ENCODE measurements at regions not wholly inside any gene's neighbourhood (a gene's known extent, or its start where the extent isn't known, plus 50 kb on each side); places are given as distances from the start of the nearest gene placed in this dataset.

DNA sequence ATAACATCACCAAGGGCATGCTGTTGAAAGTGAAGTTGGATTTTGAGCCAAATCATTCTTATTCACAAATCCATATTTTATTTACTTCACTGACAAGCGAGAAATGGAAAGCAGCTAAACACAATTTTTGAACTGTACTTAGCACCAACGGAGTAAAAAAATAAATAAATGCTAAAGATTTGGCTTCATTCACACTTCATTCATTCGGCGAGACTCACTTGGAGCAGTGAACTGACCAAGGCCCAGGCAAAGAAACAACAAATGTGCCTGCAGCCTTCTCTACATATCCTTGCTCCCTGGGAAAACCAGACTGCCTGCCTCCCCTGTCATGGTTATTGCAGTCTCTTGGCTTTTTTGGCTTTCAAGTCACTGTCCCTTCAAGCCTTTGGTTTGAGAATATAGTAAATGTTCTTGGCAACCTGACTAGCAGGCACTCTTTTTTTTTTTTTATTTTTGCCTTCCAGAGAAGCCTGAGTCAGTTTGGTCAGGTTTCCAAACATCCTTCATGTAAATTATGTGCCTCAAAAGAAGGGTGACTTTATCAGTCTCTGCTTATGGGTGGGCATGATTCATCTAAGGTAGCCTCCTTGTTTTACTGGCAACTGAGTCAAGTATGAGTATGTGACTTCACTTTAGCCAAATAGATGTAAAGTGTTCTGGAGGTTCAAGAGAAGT lies 177.6 kb upstream of the MEOX2 start:
- no peak for TF ChIP-seq CTCF (IDR thresholded peaks at IDR 0.05; ENCODE audit: low read depth, low read length)

GRCh38 chr7:15862781-15863165 lies 176.3 kb upstream of the MEOX2 start:
- Histone ChIP-seq H3K4me3 (ENCODE audit: low read depth, low read length) (no peak overlapping the region), H3K27me3 (ENCODE audit: insufficient read depth, low read depth, severe bottlenecking) (no peaks in the 10 kb centered on the region), H3K36me3 (no peaks in the 10 kb centered on the region), H3K9me3 (ENCODE audit: severe bottlenecking) (no peaks in the 10 kb centered on the region), H3K27ac (no peak overlapping the region)
- DNase-seq, result no peak
- no peak for TF ChIP-seq CTCF (IDR thresholded peaks at IDR 0.05; ENCODE audit: low read depth, low read length)

More for the DNA sequence above, 177.6 kb upstream of the MEOX2 start:
- Histone ChIP-seq H3K4me3 (ENCODE audit: low read depth, low read length) (no peak overlapping the region), H3K36me3 (no peaks in the 10 kb centered on the region), H3K27me3 (ENCODE audit: insufficient read depth, low read depth, severe bottlenecking) (no peaks in the 10 kb centered on the region), H3K9me3 (ENCODE audit: severe bottlenecking) (no peaks in the 10 kb centered on the region), H3K27ac (no peak overlapping the region)
- no peak for DNase-seq

DNA sequence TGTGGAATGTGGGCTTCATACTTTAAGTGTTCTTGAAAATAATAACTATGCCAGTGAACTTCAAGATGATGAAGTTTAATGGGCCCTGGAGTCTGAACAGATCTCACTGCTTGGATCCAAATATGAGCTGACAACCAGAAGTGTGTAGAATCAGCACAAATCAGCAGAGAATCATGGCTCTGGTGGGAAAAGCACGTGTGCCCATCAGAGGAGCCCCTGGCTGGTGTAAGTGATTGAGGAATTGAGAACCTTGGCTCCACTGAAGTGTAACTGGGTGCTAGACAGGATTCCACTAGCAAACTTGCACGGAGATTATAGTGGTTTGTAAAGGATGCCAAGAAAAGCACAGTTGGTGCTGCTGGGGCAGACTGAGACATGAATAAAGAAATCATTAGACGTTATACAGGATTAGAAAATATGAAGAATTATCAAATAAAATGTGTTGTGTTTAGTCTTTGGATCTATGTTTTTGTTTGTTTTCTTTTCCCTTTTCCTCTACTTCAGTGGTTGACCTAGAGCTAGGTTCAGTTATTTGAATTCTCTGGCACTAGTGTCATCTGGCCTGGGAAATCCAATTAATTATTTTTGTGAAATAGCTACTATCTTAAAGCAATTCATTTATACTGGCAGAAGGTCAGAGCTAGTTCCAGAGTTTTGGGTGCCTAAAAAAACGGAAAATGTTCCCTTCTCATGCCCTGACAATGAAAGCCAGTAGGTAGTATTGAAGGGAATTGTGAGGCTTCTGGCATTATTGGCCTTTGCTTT lies 175.7 kb upstream of the MEOX2 start:
- Histone ChIP-seq H3K27ac (no peak overlapping the region), H3K27me3 (ENCODE audit: insufficient read depth, low read depth, severe bottlenecking) (no peaks in the 10 kb centered on the region), H3K36me3 (no peaks in the 10 kb centered on the region), H3K9me3 (ENCODE audit: severe bottlenecking) (no peaks in the 10 kb centered on the region), H3K4me3 (ENCODE audit: low read depth, low read length) (no peak overlapping the region)
- no peak for TF ChIP-seq CTCF (IDR thresholded peaks at IDR 0.05; ENCODE audit: low read depth, low read length)
- no peak for DNase-seq

- DNase-seq, result no peak
- Histone ChIP-seq H3K27ac (no peak overlapping the region), H3K27me3 (ENCODE audit: insufficient read depth, low read depth, severe bottlenecking) (no peaks in the 10 kb centered on the region), H3K4me3 (ENCODE audit: low read depth, low read length) (no peak overlapping the region), H3K9me3 (ENCODE audit: severe bottlenecking) (no peaks in the 10 kb centered on the region), H3K36me3 (no peaks in the 10 kb centered on the region)
- TF ChIP-seq CTCF (IDR thresholded peaks at IDR 0.05; ENCODE audit: low read depth, low read length), result no peak
Observed at GRCh38 chr7:15860264-15860949, 173.9 kb upstream of the MEOX2 start.

GRCh38 chr7:15857026-15857425 lies 170.5 kb upstream of the MEOX2 start:
- Histone ChIP-seq H3K36me3 (no peaks in the 10 kb centered on the region), H3K27ac (no peak overlapping the region), H3K9me3 (ENCODE audit: severe bottlenecking) (no peaks in the 10 kb centered on the region), H3K27me3 (ENCODE audit: insufficient read depth, low read depth, severe bottlenecking) (no peaks in the 10 kb centered on the region), H3K4me3 (ENCODE audit: low read depth, low read length) (no peak overlapping the region)
- no peak for DNase-seq
- no peak for TF ChIP-seq CTCF (IDR thresholded peaks at IDR 0.05; ENCODE audit: low read depth, low read length)

Data from WERI-Rb-1 (cell line).